ENCODE measurements at regions not wholly inside any gene's neighbourhood (a gene's known extent, or its start where the extent isn't known, plus 50 kb on each side); places are given as distances from the start of the nearest gene placed in this dataset.
"Not testable (repeated sequence)": the region's sequence is repeated elsewhere in the genome, so short reads cannot be mapped to it uniquely, and the experiment has no call there.

GRCh38 chr3:178085817-178086123, 450.5 kb upstream of the KCNMB2 start:
- DNase-seq: no peak

GRCh38 chr3:178086144-178086825, 450.0 kb upstream of the KCNMB2 start:
- no peak for DNase-seq

- no peak for DNase-seq
Observed at GRCh38 chr3:178087376-178087775, 448.9 kb upstream of the KCNMB2 start.

- DNase-seq: no peak
Observed at GRCh38 chr3:178088963-178089362, 447.3 kb upstream of the KCNMB2 start.

- no peak for DNase-seq
Observed at GRCh38 chr3:178090899-178091298, 445.3 kb upstream of the KCNMB2 start.

- no peak for DNase-seq
Observed at GRCh38 chr3:178095522-178095921, 440.7 kb upstream of the KCNMB2 start.

- no peak for DNase-seq
Observed at GRCh38 chr3:178096955-178097354, 439.3 kb upstream of the KCNMB2 start.

GRCh38 chr3:178097576-178097975, 438.7 kb upstream of the KCNMB2 start:
- DNase-seq: no peak

- DNase-seq: no peak
Observed at GRCh38 chr3:178099274-178099673, 437.0 kb upstream of the KCNMB2 start.

- DNase-seq: no peak
Observed at GRCh38 chr3:178099862-178100261, 436.4 kb upstream of the KCNMB2 start.

GRCh38 chr3:178100908-178101307, 435.3 kb upstream of the KCNMB2 start:
- DNase-seq: no peak

GRCh38 chr3:178103140-178103539, 433.1 kb upstream of the KCNMB2 start:
- DNase-seq: no peak

- no peak for DNase-seq
Observed at GRCh38 chr3:178107804-178108203, 428.4 kb upstream of the KCNMB2 start.

- no peak for DNase-seq
Observed at GRCh38 chr3:178109691-178110090, 426.5 kb upstream of the KCNMB2 start.

GRCh38 chr3:178112134-178112533, 424.1 kb upstream of the KCNMB2 start:
- no peak for DNase-seq

GRCh38 chr3:178112552-178112951, 423.7 kb upstream of the KCNMB2 start:
- DNase-seq: not testable (repeated sequence)

- DNase-seq: no peak
Observed at GRCh38 chr3:178117641-178118040, 418.6 kb upstream of the KCNMB2 start.

- DNase-seq: not testable (repeated sequence)
Observed at GRCh38 chr3:178119608-178120295, 416.5 kb upstream of the KCNMB2 start.

- no peak for DNase-seq
Observed at GRCh38 chr3:178120367-178120766, 415.9 kb upstream of the KCNMB2 start.

GRCh38 chr3:178126686-178127085, 409.6 kb upstream of the KCNMB2 start:
- no peak for DNase-seq

- DNase-seq: no peak
Observed at GRCh38 chr3:178127221-178127620, 409.0 kb upstream of the KCNMB2 start.

- DNase-seq: no peak
Observed at GRCh38 chr3:178129109-178129508, 407.1 kb upstream of the KCNMB2 start.

GRCh38 chr3:178131801-178132200, 404.4 kb upstream of the KCNMB2 start:
- DNase-seq: no peak

GRCh38 chr3:178137206-178137605, 399.0 kb upstream of the KCNMB2 start:
- DNase-seq: no peak

- no peak for DNase-seq
Observed at GRCh38 chr3:178137831-178138230, 398.4 kb upstream of the KCNMB2 start.

All from SIG-M5 (cell line).